Fibroblast of lung (primary cell): ENCODE measurements at regions not wholly inside any gene's neighbourhood (a gene's known extent, or its start where the extent isn't known, plus 50 kb on each side); places are given as distances from the start of the nearest gene placed in this dataset.

Experiments
- DNase-seq, 2 donors: peaks; one replicate each; pipeline versions ENCODE4 v3.0.0 to v3.0.0-alpha.2; 2010; ENCODE audit warnings: low read depth in 2 of 2
- H2AFZ ChIP-seq: 2 replicates; pipeline ENCODE4 v1.5.1; 2012; ENCODE audit warnings: low read length, control low read depth, inconsistent platforms
- H3K27ac ChIP-seq: 2 replicates; pipeline ENCODE4 v1.5.1; 2011; ENCODE audit warnings: low read length, control low read depth; ENCODE audit not compliant: insufficient read depth
- H3K27me3 ChIP-seq: 2 replicates; pipeline ENCODE4 v1.5.1; 2011; ENCODE audit warnings: mild to moderate bottlenecking, low read length; ENCODE audit not compliant: control insufficient read depth, insufficient read depth
- H3K36me3 ChIP-seq: 2 replicates; pipeline ENCODE4 v1.5.1; 2011; ENCODE audit warnings: low read length; ENCODE audit not compliant: control insufficient read depth, insufficient read depth
- H3K4me1 ChIP-seq: 2 replicates; pipeline ENCODE4 v1.5.1; 2011; ENCODE audit warnings: low read length; ENCODE audit not compliant: control insufficient read depth, insufficient read depth; ENCODE audit errors: extremely low read depth
- H3K4me2 ChIP-seq: 2 replicates; pipeline ENCODE4 v1.5.1; 2011; ENCODE audit warnings: low read length, control low read depth; ENCODE audit not compliant: insufficient read depth; ENCODE audit errors: extremely low read depth
- H3K4me3 ChIP-seq, 4 experiments: fragments of 200-600 bp in 1 of 4; sonication (generic) in 1 of 4; replicated peaks in 1 of 4; 2 replicates each; pipeline ENCODE4 v1.5.1; 2011 to 2016; ENCODE audit warnings: low read length in 4 of 4, low read depth in 3 of 4, mild to moderate bottlenecking in 3 of 4, control low read depth in 2 of 4, inconsistent platforms in 1 of 4, mixed read lengths in 1 of 4; ENCODE audit not compliant: insufficient read depth in 1 of 4; ENCODE audit errors: control extremely low read depth in 1 of 4
- H3K79me2 ChIP-seq: 2 replicates; pipeline ENCODE4 v1.5.1; 2012; ENCODE audit warnings: mild to moderate bottlenecking, low read length, inconsistent platforms; ENCODE audit not compliant: control insufficient read depth, insufficient read depth
- H3K9ac ChIP-seq: 2 replicates; pipeline ENCODE4 v1.5.1; 2011; ENCODE audit warnings: mild to moderate bottlenecking, low read length, control low read depth; ENCODE audit not compliant: insufficient read depth
- H3K9me3 ChIP-seq: 2 replicates; pipeline ENCODE4 v1.5.1; 2012; ENCODE audit warnings: low read depth, low read length; ENCODE audit not compliant: control insufficient read depth, insufficient read depth
- H4K20me1 ChIP-seq: 2 replicates; pipeline ENCODE4 v1.5.1; 2011; ENCODE audit warnings: low read length; ENCODE audit not compliant: control insufficient read depth, insufficient read depth; ENCODE audit errors: extremely low read depth
- EZH2 ChIP-seq: IDR thresholded peaks from 2 replicates; pipeline ENCODE4 v1.5.1; 2012; ENCODE audit warnings: low read length, control low read depth, mild to moderate bottlenecking; ENCODE audit errors: missing control alignments
- TF ChIP-seq, protein P1 (sequence below), 2 donors: IDR thresholded peaks in 1 of 2; conservative IDR thresholded peaks in 1 of 2; 1 replicate in 1 of 2; 2 replicates in 1 of 2; pipeline ENCODE4 v1.5.1; 2011 to 2012; ENCODE audit warnings: low read length in 2 of 2, control low read depth in 1 of 2, inconsistent platforms in 1 of 2, low read depth in 1 of 2, mild to moderate bottlenecking in 1 of 2

DNA sequence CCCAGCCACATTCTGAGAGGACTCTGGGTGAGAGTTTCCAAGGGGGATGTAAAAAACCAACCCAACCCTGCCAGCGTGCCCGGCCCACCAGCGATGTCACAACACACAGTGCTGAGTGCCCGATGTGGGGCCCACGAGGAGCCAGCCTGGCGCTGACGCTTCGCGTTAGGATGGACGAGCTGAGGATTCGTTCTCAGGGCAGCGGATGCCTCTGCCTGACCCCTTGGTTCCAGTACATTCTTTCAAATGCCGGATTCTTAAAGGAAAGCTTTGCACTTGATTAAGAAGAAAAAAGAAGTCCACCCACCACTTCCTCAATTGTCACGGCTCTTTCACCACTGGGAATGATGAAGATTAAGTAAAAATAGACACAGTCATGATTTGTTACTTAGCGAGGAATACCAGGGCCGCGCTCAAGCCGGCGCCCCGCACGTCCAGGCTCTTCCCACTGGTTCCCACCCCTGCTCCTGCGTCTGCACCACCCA is 79.4 kb downstream of the IRF8 start:
- Histone ChIP-seq H3K79me2 (no peaks in the 10 kb centered on the region), H3K4me3 (no peak overlapping the region), H3K9ac (no peak overlapping the region), H2AFZ (no peak overlapping the region), H3K9me3 (no peaks in the 10 kb centered on the region), H3K36me3 (no peaks in the 10 kb centered on the region), H3K4me2 (no peak overlapping the region), H4K20me1 (peaks cover 2% of the 10 kb centered on the region), H3K27ac (no peak overlapping the region), H3K27me3 (no peaks in the 10 kb centered on the region), H3K4me1 (no peaks in the 10 kb centered on the region)
- DNase-seq: peak in 1 of 2 donors; percentile 51
- TF ChIP-seq, protein P1, sequence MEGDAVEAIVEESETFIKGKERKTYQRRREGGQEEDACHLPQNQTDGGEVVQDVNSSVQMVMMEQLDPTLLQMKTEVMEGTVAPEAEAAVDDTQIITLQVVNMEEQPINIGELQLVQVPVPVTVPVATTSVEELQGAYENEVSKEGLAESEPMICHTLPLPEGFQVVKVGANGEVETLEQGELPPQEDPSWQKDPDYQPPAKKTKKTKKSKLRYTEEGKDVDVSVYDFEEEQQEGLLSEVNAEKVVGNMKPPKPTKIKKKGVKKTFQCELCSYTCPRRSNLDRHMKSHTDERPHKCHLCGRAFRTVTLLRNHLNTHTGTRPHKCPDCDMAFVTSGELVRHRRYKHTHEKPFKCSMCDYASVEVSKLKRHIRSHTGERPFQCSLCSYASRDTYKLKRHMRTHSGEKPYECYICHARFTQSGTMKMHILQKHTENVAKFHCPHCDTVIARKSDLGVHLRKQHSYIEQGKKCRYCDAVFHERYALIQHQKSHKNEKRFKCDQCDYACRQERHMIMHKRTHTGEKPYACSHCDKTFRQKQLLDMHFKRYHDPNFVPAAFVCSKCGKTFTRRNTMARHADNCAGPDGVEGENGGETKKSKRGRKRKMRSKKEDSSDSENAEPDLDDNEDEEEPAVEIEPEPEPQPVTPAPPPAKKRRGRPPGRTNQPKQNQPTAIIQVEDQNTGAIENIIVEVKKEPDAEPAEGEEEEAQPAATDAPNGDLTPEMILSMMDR (conservative IDR thresholded peaks at IDR 0.05 in 1 of 2, IDR thresholded peaks at IDR 0.05 in 1 of 2; ENCODE audit: low read depth in 1 of 2, low read length in 2 of 2): no peak
- no peak for TF ChIP-seq EZH2

DNA sequence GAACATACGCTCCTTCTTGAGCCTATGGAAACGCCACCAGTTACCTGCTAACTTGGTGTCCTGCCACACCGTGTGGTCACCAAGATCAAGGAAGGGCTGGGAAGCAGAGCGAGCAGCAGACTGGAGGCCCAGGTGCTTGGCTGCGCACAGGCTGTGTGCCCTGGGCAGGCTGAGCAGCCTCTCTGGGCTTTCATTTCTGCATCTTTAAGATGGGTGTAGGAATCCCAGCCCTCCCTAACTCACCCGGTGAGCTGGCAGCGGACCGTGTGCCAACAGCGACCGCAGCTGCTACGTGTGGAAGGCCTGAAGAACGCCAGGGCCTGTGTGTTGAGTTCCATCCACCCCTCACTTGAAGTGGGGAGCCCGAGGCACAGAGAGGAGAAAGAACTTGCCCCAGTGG is 80.0 kb downstream of the IRF8 start:
- no peak overlapping the region for H3K27ac ChIP-seq
- TF ChIP-seq EZH2: no peak
- TF ChIP-seq, protein P1 (conservative IDR thresholded peaks at IDR 0.05 in 1 of 2, IDR thresholded peaks at IDR 0.05 in 1 of 2; ENCODE audit: low read depth in 1 of 2, low read length in 2 of 2): no peak
- H3K79me2 ChIP-seq: no peaks in the 10 kb centered on the region
- no peak overlapping the region for H3K4me2 ChIP-seq
- H3K36me3 ChIP-seq: no peaks in the 10 kb centered on the region
- DNase-seq: no peak
- H3K9me3 ChIP-seq: no peaks in the 10 kb centered on the region
- H3K4me1 ChIP-seq: no peaks in the 10 kb centered on the region
- H2AFZ ChIP-seq: no peak overlapping the region
- peaks cover 1% of the 10 kb centered on the region for H3K27me3 ChIP-seq
- H4K20me1 ChIP-seq: peaks cover 2% of the 10 kb centered on the region
- H3K9ac ChIP-seq: no peak overlapping the region
- no peak overlapping the region for H3K4me3 ChIP-seq

DNA sequence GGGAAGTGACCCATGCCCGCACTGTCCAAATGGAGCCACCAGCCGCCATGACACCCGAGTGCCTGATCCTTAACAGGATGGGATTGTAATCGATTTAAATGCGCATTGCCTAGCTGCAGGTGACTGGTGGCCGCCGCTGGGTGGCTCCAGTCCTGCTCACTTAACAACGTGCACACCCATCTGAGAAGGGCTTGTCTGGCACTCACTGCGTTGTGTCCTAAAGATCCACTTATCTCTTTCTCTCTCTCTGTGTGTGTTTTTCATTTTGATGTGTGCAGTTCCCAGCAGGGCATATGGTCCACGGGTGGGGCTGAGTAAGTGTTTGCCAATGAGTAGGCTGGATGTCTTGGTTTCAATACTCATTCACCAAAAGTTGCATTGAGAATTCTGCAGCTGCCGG is 80.6 kb downstream of the IRF8 start:
- no peak for DNase-seq
- H3K27me3 ChIP-seq: peaks cover 6% of the 10 kb centered on the region
- peaks cover 2% of the 10 kb centered on the region for H4K20me1 ChIP-seq
- H3K36me3 ChIP-seq: no peaks in the 10 kb centered on the region
- H3K4me1 ChIP-seq: no peaks in the 10 kb centered on the region
- H3K4me3 ChIP-seq: no peak overlapping the region
- no peak for TF ChIP-seq EZH2
- TF ChIP-seq, protein P1 (conservative IDR thresholded peaks at IDR 0.05 in 1 of 2, IDR thresholded peaks at IDR 0.05 in 1 of 2; ENCODE audit: low read depth in 1 of 2, low read length in 2 of 2): no peak
- no peaks in the 10 kb centered on the region for H3K9me3 ChIP-seq
- no peaks in the 10 kb centered on the region for H3K79me2 ChIP-seq
- no peak overlapping the region for H3K9ac ChIP-seq
- no peak overlapping the region for H2AFZ ChIP-seq
- H3K27ac ChIP-seq: no peak overlapping the region
- H3K4me2 ChIP-seq: no peak overlapping the region
